Peyer's patch (tissue), 4 donors: ENCODE measurements at regions not wholly inside any gene's neighbourhood (a gene's known extent, or its start where the extent isn't known, plus 50 kb on each side); places are given as distances from the start of the nearest gene placed in this dataset.

Experiments used
- POLR2A ChIP-seq, 2 donors: fragments of 450-650 bp; IDR thresholded peaks; one replicate each; pipeline ENCODE4 v1.5.1; 2017; ENCODE audit warnings: antibody characterized with exemption in 2 of 2, mild to moderate bottlenecking in 2 of 2, moderate library complexity in 2 of 2
- TF ChIP-seq, protein P1 (sequence below), 6 experiments: fragments of 450-650 bp in 4 of 6; fragments of 200-600 bp in 2 of 6; sonication (generic) in 1 of 6; IDR thresholded peaks; one replicate each; pipeline ENCODE4 v1.5.1; 2017 to 2019; ENCODE audit warnings: antibody characterized with exemption in 6 of 6, mild to moderate bottlenecking in 3 of 6, moderate library complexity in 1 of 6

DNA sequence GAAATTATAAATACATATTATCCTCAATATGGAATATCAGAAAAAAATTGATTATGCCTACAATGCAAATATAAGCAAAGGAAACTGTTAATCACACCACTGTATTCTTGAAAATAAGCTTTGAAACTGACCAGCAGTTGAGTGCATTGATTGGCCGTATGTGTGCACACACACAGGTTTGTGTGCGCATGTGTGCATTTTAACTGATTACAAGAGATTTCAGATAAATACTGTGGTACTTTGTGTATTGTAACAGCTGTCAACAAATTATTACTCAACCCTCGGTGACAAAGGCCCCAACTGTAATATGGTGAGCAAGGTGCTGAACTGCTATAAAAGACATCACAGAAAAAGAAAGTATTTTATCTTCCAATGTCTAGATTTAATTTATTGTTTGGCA, 1238.9 kb upstream of the ALCAM start:
- TF ChIP-seq, protein P1, sequence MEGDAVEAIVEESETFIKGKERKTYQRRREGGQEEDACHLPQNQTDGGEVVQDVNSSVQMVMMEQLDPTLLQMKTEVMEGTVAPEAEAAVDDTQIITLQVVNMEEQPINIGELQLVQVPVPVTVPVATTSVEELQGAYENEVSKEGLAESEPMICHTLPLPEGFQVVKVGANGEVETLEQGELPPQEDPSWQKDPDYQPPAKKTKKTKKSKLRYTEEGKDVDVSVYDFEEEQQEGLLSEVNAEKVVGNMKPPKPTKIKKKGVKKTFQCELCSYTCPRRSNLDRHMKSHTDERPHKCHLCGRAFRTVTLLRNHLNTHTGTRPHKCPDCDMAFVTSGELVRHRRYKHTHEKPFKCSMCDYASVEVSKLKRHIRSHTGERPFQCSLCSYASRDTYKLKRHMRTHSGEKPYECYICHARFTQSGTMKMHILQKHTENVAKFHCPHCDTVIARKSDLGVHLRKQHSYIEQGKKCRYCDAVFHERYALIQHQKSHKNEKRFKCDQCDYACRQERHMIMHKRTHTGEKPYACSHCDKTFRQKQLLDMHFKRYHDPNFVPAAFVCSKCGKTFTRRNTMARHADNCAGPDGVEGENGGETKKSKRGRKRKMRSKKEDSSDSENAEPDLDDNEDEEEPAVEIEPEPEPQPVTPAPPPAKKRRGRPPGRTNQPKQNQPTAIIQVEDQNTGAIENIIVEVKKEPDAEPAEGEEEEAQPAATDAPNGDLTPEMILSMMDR (IDR thresholded peaks at IDR 0.05): no peak
- no peak for TF ChIP-seq POLR2A (IDR thresholded peaks at IDR 0.05)
